Hippocampal formation (tissue), 2 donors: ENCODE measurements at regions not wholly inside any gene's neighbourhood (a gene's known extent, or its start where the extent isn't known, plus 50 kb on each side); places are given as distances from the start of the nearest gene placed in this dataset.
"Not testable (repeated sequence)": the region's sequence is repeated elsewhere in the genome, so short reads cannot be mapped to it uniquely, and the experiment has no call there.

Experiments
- DNase-seq, 2 donors: peaks; one replicate each; lab custom pipeline; 2025; lab: John Stamatoyannopoulos, UW

GRCh38 chrX:34404386-34405070 is 252.6 kb downstream of the TMEM47 start:
- no peak for DNase-seq

- DNase-seq, result no peak
These were observed 255.7 kb downstream of the TMEM47 start for GRCh38 chrX:34401411-34401810.

DNA sequence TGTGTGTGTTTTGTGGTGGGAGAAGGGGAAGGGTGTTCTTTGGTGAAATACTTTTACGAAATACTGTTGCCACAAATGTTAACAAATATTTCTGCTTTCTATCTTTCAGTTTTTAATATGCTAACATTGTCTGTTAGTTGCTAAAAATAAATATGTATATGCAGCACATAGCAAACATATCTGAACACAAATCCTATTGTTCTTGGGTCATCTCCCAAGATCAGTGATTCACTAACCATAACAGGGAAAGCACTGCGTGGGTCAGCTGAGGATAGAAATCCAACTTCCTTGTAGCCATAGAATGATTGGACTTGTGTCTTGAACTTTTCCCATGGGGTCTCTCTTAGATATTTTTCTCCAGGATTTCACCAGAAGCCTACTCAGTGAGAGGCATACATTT is 250.3 kb upstream of the FAM47A start:
- no peak for DNase-seq

GRCh38 chrX:34381241-34381640 is 249.1 kb upstream of the FAM47A start:
- no peak for DNase-seq

- DNase-seq, result no peak
These were observed 247.8 kb upstream of the FAM47A start for GRCh38 chrX:34379891-34380290.

GRCh38 chrX:34377645-34378044 is 245.5 kb upstream of the FAM47A start:
- DNase-seq, result no peak

DNA sequence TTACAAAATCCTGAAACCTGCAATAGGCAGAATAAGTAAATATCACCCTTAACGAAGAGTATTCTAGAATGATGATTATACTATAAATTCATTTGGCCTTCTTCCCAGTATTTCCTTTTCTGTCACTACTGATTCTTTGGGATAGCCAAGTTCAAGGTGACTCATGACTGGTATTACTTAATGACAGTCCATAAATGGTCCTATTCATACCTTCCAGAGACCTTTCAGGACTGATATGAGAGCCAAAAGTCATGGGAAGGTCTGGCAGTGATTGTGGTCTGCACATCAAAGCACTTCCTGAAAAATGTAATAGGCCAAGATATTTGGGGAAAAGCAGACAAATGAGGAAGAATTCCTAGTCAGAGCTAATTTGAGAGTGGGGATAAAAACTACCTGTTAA is 239.6 kb upstream of the FAM47A start:
- DNase-seq, result no peak

- no peak for DNase-seq
These were observed 233.4 kb upstream of the FAM47A start for GRCh38 chrX:34365471-34365870.

GRCh38 chrX:34350561-34351335 is 218.6 kb upstream of the FAM47A start:
- DNase-seq, result no peak

- DNase-seq, result no peak
These were observed 210.9 kb upstream of the FAM47A start for GRCh38 chrX:34343001-34343400.

DNA sequence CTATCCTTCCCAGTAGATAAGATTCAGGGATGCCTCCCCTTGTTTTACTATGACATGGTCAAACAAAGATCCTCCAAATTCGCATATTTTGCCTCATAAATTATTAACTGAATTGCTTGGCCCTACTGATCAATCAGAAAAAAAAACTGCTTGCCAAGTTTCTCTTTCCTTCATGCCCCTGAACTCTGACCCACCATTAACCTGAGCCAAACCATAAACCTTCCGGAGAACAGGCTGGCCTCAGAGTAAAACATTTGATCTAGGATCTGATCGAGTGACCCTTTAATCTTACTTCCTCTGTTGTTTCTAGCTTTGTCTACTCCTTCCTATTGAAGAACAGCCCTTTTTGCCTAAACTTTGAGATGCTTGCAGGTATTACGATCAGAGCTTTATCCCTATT is 209.7 kb upstream of the FAM47A start:
- DNase-seq, result no peak

- DNase-seq, result no peak
These were observed 209.1 kb upstream of the FAM47A start for GRCh38 chrX:34341258-34341657.

DNA sequence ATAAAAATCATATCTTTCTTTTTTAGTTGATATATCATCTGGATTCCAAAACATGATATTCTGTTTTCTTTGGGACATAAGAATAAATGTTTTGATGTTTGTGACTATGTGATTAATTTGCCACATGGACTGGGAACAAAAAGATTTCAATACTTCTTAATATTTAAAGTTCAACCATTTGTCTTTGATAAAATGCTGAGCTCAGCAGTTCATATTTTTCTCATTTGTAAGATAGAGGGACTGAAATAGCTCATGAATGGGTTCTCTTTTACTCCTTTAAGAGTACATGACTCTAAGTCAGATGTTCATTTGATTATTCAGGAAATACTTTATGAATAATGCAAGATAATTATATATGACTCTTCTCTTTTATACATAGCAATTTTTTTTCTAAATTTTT is 205.9 kb upstream of the FAM47A start:
- DNase-seq, result no peak

DNA sequence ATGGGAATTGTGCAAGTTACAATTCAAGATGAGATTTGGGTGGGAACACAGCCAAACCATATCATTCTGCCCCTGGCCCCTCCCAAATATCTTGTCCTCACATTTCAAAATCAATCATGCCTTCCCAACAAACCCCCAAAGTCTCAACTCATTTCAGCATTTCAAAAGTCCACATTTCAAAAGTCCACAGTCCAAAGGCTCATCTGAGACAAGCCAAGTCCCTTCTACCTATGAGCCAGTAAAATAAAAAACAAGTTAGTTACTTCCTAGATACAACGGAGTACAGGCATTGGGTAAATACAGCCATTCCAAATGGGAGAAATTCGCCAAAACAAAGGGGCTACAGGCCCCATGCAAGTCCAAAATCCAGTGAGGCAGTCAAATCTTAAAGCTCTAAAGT is 203.3 kb upstream of the FAM47A start:
- DNase-seq, result not testable (repeated sequence)

DNA sequence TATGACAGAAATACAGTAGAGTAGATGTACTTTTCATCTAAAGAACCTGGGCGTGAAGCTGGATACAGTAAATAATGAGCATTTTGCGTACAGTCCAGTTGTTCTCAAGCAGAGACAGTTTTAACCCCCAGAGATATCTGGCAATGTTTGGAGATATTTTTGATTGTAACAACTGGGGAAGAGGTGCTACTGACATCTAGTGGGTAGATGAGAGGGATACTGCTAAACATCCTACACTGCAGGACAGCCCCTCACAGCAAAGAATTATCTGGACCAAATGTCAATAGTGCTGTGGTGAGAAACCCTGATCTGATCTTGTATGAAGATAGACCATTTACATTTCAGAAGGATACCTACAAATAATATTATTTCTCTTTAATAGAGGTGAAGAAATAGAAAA is 200.2 kb upstream of the FAM47A start:
- DNase-seq, result no peak

GRCh38 chrX:34325460-34325859 is 193.3 kb upstream of the FAM47A start:
- DNase-seq, result no peak

- DNase-seq, result not testable (repeated sequence)
These were observed 188.3 kb upstream of the FAM47A start for GRCh38 chrX:34320424-34320823.

GRCh38 chrX:34300871-34301270 is 168.8 kb upstream of the FAM47A start:
- DNase-seq, result peak in 1 of 2 donors; percentile 29

DNA sequence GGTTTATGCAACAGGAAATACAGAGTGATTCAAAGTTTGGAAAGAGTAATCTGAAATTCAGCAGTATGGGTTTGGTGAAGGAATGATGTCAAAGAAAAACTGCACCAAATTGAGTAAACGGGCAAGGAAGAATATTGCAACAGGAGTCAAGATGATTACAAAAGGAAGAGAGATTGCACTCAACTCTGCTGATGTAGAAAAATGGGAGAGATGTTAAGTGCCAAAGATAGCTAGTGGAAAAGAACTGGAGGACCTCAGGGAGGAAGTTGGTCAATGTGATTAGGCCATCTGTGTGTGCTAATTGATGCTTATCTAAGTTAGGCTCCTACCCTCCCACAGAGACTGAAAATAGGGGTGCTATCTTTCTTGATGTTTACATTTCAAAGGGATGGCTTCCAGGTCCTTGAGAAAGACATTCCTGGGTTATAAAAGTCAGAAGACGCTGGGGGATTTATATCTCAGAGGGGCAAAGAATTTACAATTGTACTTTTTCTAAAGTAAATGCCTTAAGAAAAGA is 167.4 kb upstream of the FAM47A start:
- DNase-seq, result no peak

DNA sequence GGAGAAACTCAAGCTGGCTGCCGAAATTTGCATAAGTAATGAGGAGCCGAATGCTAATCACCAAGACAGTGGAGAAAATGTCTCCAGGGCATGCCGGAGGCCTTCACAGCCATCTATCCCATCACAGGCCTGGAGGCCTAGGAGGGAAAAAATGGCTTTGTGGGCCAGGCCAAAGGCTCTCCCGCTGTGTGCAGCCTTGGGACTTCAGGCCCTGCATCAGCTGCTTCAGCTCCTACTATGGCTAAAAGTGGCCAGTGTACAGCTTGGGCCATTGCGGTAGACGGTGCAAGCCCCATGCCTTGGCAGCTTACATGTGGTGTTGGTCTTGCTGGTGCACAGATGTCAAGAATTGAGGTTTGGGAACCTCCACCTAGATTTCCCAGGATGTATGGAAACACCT is 162.6 kb upstream of the FAM47A start:
- no peak for DNase-seq

GRCh38 chrX:34288782-34289181 is 156.7 kb upstream of the FAM47A start:
- DNase-seq, result no peak

DNA sequence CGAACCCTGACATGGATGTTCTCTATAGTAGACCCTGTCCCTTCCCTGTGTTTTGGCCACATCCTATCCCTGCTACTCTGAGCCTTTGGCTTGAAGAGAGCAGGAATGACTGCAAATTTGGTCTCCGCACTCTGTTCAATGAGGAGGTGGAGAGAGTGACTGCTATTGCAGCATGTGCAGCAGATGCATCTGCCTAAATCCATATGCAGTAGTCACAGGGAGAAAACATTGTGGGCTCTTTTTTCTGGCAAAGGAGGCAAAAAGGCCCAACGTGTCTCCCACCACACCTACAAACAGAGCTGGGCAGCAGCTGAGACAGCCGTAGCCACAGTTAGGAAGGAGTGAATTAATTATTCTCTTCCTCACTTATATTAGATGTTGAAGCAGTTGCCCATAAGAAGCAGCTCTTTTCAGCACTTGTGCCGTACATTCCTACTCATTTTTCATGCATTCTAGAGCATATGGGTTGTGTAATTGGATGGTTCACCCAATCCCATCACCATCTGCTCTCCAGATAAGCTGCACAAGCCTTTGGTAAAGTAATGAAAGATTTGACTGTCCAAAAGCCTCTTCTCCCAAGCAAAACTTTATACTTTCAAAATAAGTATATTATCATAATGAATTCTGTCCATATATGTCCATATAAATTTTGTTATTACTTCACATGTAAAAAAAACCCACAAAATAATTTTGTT is 147.9 kb upstream of the FAM47A start:
- no peak for DNase-seq

DNA sequence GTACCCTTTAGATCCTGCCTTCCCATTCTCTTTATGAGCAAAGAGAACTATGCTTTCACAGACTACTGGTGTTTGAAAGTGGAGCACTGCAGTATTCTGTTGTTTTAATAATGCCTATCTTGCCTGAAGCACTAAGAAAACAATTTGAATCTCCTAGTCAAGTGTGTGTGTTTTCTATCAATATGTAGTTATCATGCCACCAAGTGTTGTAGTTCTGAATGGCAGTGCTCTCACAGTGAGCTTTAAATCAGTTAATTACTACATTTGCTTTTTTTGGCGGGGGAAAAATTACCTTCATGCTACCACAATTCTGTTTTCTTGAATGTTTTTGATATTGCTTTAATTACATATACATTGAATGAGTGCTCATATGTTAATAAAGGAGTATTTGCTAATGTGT is 143.6 kb upstream of the FAM47A start:
- DNase-seq, result no peak
